Lower lobe of right lung (tissue), 2 donors: ENCODE measurements at regions not wholly inside any gene's neighbourhood (a gene's known extent, or its start where the extent isn't known, plus 50 kb on each side); places are given as distances from the start of the nearest gene placed in this dataset.
"Not testable (repeated sequence)": the region's sequence is repeated elsewhere in the genome, so short reads cannot be mapped to it uniquely, and the experiment has no call there.

Experiments used
- ATAC-seq, 2 donors: fragments of 200-7000 bp; cut with Tn5 transposase; one replicate each; pipeline ENCODE4 v1.9.1; 2020 to 2022; ENCODE audit warnings: mild to moderate bottlenecking in 2 of 2, moderate library complexity in 2 of 2
- DNase-seq: peaks from one replicate; pipeline ENCODE4 v3.0.0-alpha.2; 2020
- H3K27ac ChIP-seq: fragments of 200-600 bp; one replicate; pipeline ENCODE4 v1.8.0; 2022
- H3K27me3 ChIP-seq: fragments of 200-600 bp; one replicate; pipeline ENCODE4 v1.8.0; 2022; ENCODE audit warnings: low read depth
- H3K36me3 ChIP-seq: fragments of 200-600 bp; one replicate; pipeline ENCODE4 v1.8.0; 2022; ENCODE audit warnings: mild to moderate bottlenecking
- H3K4me1 ChIP-seq: fragments of 200-600 bp; one replicate; pipeline ENCODE4 v1.8.0; 2022
- H3K4me3 ChIP-seq: fragments of 200-600 bp; one replicate; pipeline ENCODE4 v1.8.0; 2022; ENCODE audit warnings: mild to moderate bottlenecking
- H3K9me3 ChIP-seq: fragments of 200-600 bp; one replicate; pipeline ENCODE4 v1.8.0; 2022
- CTCF ChIP-seq: fragments of 200-600 bp; IDR thresholded peaks from one replicate; pipeline ENCODE4 v1.8.0; 2022; ENCODE audit warnings: antibody characterized with exemption, mild to moderate bottlenecking
- intact Hi-C: fragments of 100-400 bp; cut with DNase I; formaldehyde crosslinking; loops from one replicate; pipeline ENCODE4 v1.11.0; 2022
- donor health status: DM: no; HTN: yes; CAD: no; lungs with severe emphysema.

GRCh38 chr9:136603901-136604814, 58.3 kb upstream of the NOTCH1 start:
- DNase-seq, result no peak
- peak; percentile 31 to 43 for ATAC-seq
- H3K27ac ChIP-seq, result peak overlapping the region; percentile 53

GRCh38 chr9:136603216-136603615, 57.4 kb upstream of the NOTCH1 start:
- Histone ChIP-seq H3K4me1 (peaks cover 41% of the 10 kb centered on the region), H3K4me3 (no peak overlapping the region), H3K27me3 (peaks cover 4% of the 10 kb centered on the region), H3K27ac (peak overlapping the region; percentile 53), H3K9me3 (no peaks in the 10 kb centered on the region), H3K36me3 (no peaks in the 10 kb centered on the region)
- intact Hi-C loops, result no loop called here
- no peak for ATAC-seq
- TF ChIP-seq CTCF, result no peak
- DNase-seq, result no peak

More at GRCh38 chr9:136603901-136604814, 58.3 kb upstream of the NOTCH1 start:
- Histone ChIP-seq H3K9me3 (no peaks in the 10 kb centered on the region), H3K4me3 (no peak overlapping the region), H3K27me3 (peaks cover 4% of the 10 kb centered on the region), H3K4me1 (peaks cover 41% of the 10 kb centered on the region), H3K36me3 (no peaks in the 10 kb centered on the region)
- intact Hi-C loops, result no loop called here
- no peak for TF ChIP-seq CTCF

GRCh38 chr9:136602193-136602885, 56.5 kb upstream of the NOTCH1 start:
- Histone ChIP-seq H3K36me3 (no peaks in the 10 kb centered on the region), H3K4me1 (peaks cover 39% of the 10 kb centered on the region), H3K9me3 (no peaks in the 10 kb centered on the region), H3K4me3 (no peak overlapping the region), H3K27ac (no peak overlapping the region), H3K27me3 (peaks cover 4% of the 10 kb centered on the region)
- ATAC-seq (no peak), DNase-seq (no peak)
- no peak for TF ChIP-seq CTCF
- intact Hi-C loops, result no loop called here

GRCh38 chr9:136601250-136601973, 55.6 kb upstream of the NOTCH1 start:
- intact Hi-C loops, result not testable (repeated sequence)

GRCh38 chr9:136599811-136600660, 54.2 kb upstream of the NOTCH1 start:
- peaks cover 4% of the 10 kb centered on the region for H3K27me3 ChIP-seq
- intact Hi-C loops, result no loop called here
- DNase-seq (no peak), ATAC-seq (no peak)
- no peaks in the 10 kb centered on the region for H3K9me3 ChIP-seq
- H3K36me3 ChIP-seq, result no peaks in the 10 kb centered on the region
- no peak overlapping the region for H3K27ac ChIP-seq
- no peak for TF ChIP-seq CTCF
- peaks cover 19% of the 10 kb centered on the region for H3K4me1 ChIP-seq
- H3K4me3 ChIP-seq, result no peak overlapping the region

More at GRCh38 chr9:136601250-136601973, 55.6 kb upstream of the NOTCH1 start:
- H3K4me3 ChIP-seq, H3K27me3 ChIP-seq, H3K27ac ChIP-seq, ATAC-seq, DNase-seq, H3K36me3 ChIP-seq, H3K9me3 ChIP-seq: not testable (repeated sequence)
- peaks cover 30% of the 10 kb centered on the region for H3K4me1 ChIP-seq
